BJ (cell line): ENCODE measurements at regions not wholly inside any gene's neighbourhood (a gene's known extent, or its start where the extent isn't known, plus 50 kb on each side); places are given as distances from the start of the nearest gene placed in this dataset.

Source experiments
- CTCF ChIA-PET: fragments of 350-600 bp; formaldehyde crosslinking; extraction: SDS; loops from one replicate; lab custom pipeline; 2021; ENCODE audit warnings: antibody characterized with exemption, inconsistent platforms; lab: Yijun Ruan, JAX
- POLR2A ChIA-PET: fragments of 300-600 bp; sonication (Branson Sonifier 250); formaldehyde crosslinking; extraction: SDS; loops from one replicate; lab custom pipeline; 2021; ENCODE audit warnings: antibody characterized with exemption; lab: Charles Lee
- DNase-seq: peaks from one replicate; pipeline ENCODE4 v3.0.0-alpha.2; 2011; ENCODE audit warnings: low read depth
- H3K27me3 ChIP-seq: 2 replicates; pipeline ENCODE4 v1.6.0; 2011; ENCODE audit warnings: low read length; ENCODE audit not compliant: control insufficient read depth, insufficient read depth
- H3K36me3 ChIP-seq: 2 replicates; pipeline ENCODE4 v1.5.1; 2011; ENCODE audit warnings: low read length; ENCODE audit not compliant: control insufficient read depth, insufficient read depth
- H3K4me3 ChIP-seq: 2 replicates; pipeline ENCODE4 v1.5.1; 2011; ENCODE audit warnings: low read depth, mild to moderate bottlenecking, control low read depth, low read length
- CTCF ChIP-seq: IDR thresholded peaks from 2 replicates; pipeline ENCODE4 v1.5.1; 2011; ENCODE audit warnings: low read depth, mild to moderate bottlenecking, control low read depth, inconsistent platforms, low read length, moderate library complexity; ENCODE audit not compliant: insufficient read depth

DNA sequence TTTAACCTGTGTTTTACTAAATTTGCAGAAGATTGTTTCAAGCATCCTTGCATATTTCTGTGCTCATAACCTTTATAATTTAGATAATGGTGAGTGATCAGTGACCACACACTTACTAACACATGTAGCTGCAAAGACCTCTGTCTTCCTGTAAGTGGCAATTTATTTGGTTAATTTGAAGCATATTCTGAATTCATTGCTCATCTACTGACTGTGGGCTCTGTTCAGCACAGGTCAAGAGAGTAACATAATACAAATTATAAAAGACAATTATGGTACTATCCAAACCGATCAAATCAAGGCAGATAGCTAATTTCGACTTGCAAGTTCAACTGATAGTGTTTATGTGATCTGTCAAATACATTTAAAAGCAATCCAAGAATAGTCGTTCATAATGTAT lies 223.9 kb upstream of the FAM98A start:
- Histone ChIP-seq H3K4me3 (no peak overlapping the region), H3K36me3 (no peaks in the 10 kb centered on the region), H3K27me3 (no peaks in the 10 kb centered on the region)
- no peak for DNase-seq
- no peak for TF ChIP-seq CTCF
- ChIA-PET CTCF (no interaction called here), POLR2A (no interaction called here)

DNA sequence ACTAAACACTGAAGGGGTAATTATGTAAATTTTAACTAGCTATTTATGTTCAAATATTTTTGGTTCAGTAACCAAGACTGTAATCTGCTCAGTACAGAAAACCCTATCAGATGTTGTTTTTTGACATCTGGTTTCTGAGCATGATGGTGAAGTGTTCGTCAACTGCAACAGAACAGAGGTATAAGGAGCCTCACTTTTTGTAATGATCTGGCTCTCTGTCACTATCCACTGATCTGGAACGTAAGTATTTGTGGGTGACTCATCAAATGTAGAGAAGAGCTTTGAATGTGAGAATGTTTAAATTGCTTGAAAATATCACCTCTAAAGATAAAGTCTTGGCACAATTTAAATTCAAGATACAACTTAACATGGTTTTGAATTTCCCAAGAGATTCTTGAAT lies 213.6 kb upstream of the FAM98A start:
- DNase-seq, result no peak
- CTCF ChIA-PET, result interaction anchor here (0.8 kb wide), 1 partner anchor 90 kb away, joined by 3 read pairs; no protein-coding TSS in a partner anchor

DNA sequence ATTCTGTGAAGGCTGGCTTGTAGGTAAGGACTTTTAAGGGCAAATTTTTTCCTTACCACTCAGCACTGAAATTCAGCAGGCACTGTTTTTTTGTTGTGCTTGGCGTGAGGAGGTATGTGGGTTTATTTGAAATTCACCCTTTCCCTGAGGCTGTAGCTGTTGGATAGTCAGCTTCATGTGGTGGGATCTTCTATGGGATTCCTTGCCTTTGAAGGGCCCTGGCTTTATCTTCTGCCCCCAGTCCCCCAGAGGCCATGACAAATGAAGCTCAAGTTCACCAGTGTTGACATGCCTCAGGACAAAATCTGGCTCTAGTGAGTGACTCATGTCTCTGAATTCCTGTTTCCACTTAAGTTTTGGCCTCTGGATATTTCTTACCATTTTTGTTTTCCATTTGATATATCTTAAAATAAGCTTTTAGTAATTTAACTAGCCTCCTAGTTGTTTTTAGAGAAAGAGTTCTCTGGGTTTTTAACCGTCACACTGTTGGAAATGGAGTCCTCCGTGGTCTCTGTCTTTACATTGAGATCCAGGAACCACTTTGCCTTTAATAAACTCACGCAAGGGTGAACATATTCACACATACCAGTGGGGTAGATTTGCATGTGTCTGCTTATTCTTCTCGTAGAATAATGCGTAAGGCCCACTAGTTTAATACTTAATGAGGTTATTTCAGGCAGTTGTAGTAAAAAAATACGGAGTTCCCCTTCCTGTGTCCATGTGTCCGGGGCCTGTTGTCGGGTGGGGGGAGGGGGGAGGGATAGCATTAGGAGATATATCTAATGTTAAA lies 211.1 kb upstream of the FAM98A start:
- H3K36me3 ChIP-seq, result no peaks in the 10 kb centered on the region
- no peaks in the 10 kb centered on the region for H3K27me3 ChIP-seq
- DNase-seq, result peak; percentile 92
- POLR2A ChIA-PET, result interaction anchor here (0.5 to 0.6 kb wide), 3 partner anchors 65 to 211 kb away, joined by 3 read pairs; partner anchors contain the start of gene FAM98A
- CTCF ChIA-PET, result no interaction called here
- no peak for TF ChIP-seq CTCF
- no peak overlapping the region for H3K4me3 ChIP-seq

More for the DNA sequence above, 213.6 kb upstream of the FAM98A start:
- TF ChIP-seq CTCF, result no peak
- Histone ChIP-seq H3K4me3 (no peak overlapping the region), H3K27me3 (no peaks in the 10 kb centered on the region), H3K36me3 (no peaks in the 10 kb centered on the region)
- POLR2A ChIA-PET, result no interaction called here

DNA sequence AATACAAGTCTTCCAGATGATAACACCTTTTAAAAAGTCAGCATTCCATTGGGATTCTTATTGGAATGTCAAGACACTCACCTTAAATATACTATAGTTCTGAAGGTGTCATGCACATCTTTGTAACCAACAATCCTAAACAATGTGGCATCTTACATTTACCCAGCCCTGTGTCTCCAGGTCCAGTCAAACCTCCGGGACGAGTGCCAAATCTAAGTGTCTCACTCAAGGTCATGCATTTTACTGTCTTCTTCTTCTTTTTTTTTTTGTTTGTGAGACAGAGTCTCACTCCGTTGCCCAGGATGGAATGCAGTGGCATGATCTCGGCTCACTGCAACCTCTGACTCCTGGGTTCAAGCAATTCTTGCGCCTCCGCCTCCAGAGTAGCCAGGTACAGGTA lies 206.9 kb upstream of the FAM98A start:
- DNase-seq, result no peak
- CTCF ChIA-PET, result no interaction called here
- Histone ChIP-seq H3K4me3 (no peak overlapping the region), H3K27me3 (no peaks in the 10 kb centered on the region), H3K36me3 (no peaks in the 10 kb centered on the region)
- no peak for TF ChIP-seq CTCF
- POLR2A ChIA-PET, result no interaction called here

DNA sequence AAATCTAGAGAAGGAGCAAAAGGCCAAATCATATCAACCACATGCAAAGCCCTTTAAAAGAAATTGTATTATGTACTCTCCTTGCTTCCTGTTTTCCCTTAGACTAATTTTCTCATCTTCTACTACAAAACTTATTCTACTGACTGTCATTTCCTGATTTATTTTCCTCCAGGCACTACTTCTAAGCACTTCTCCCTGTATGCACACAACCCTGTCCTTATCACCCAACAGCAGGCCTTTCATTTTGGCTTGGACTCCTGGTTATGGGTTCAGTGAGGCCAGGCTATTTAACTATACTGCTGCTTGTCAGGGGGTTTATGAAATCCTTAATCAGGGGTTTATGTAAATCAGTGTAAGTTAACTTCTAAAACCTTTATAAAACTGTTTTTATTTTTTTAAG lies 205.1 kb upstream of the FAM98A start:
- POLR2A ChIA-PET, result no interaction called here
- CTCF ChIA-PET, result no interaction called here
- no peaks in the 10 kb centered on the region for H3K36me3 ChIP-seq
- H3K27me3 ChIP-seq, result no peaks in the 10 kb centered on the region
- TF ChIP-seq CTCF, result no peak
- DNase-seq, result no peak
- H3K4me3 ChIP-seq, result no peak overlapping the region
